Left lobe of liver (tissue), 2 donors: ENCODE measurements at regions not wholly inside any gene's neighbourhood (a gene's known extent, or its start where the extent isn't known, plus 50 kb on each side); places are given as distances from the start of the nearest gene placed in this dataset.
"Not testable (repeated sequence)": the region's sequence is repeated elsewhere in the genome, so short reads cannot be mapped to it uniquely, and the experiment has no call there.

ENCODE experiments used
- ATAC-seq: fragments of 200-7000 bp; cut with Tn5 transposase; one replicate; pipeline ENCODE4 v1.9.1; 2020; ENCODE audit warnings: mild to moderate bottlenecking, moderate library complexity
- DNase-seq: peaks from one replicate; pipeline ENCODE4 v3.0.0-alpha.2; 2020; ENCODE audit warnings: low spot score
- donor health status: DM: no; HTN: no; CAD: no; lungs with moderate emphysema.
- donor health status: DM: no; HTN: yes; CAD: no.

GRCh38 chr2:205867371-205867770, 185.1 kb downstream of the NRP2 start:
- ATAC-seq (no peak), DNase-seq (no peak)

GRCh38 chr2:205865905-205866441, 183.7 kb downstream of the NRP2 start:
- ATAC-seq: no peak
- DNase-seq: no peak

DNA sequence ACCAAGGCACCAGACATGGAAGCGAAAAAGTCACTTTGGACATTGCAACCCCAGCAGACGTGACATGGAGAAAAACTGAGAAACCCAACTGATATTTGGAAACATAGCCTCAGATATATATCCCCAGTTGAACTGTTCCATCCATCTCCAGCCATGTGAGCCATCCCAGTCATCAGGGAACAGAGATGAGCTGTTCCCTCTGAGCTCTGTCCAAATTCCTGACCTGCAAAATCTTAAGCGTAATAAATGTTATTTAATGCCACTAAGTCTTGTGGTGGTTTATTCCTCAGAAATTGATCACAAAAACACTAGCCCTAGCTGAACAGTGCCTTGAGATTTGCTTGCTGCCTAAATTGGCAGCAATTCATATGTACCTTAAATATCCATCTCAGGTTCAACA, 182.8 kb downstream of the NRP2 start:
- no peak for ATAC-seq
- DNase-seq: no peak

DNA sequence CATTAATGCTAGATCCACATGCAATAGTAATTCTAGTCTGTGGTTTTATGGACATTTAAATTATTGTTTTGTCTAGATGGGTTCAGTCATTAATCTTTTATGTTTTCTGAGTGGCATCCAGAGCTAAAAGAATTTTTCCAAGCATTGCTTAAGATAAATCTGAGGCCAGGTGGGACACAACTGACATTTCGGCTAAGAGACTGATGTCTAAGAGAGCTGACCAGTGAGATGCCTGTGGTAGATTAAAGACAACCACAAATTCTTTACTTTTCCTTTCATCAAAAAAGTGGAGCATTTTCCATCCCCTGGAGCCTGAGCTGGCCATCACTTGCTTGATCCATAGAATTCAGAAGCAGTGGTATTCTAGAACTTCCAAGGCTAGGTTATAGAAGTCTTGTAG, 182.2 kb downstream of the NRP2 start:
- no peak for ATAC-seq
- DNase-seq: no peak

DNA sequence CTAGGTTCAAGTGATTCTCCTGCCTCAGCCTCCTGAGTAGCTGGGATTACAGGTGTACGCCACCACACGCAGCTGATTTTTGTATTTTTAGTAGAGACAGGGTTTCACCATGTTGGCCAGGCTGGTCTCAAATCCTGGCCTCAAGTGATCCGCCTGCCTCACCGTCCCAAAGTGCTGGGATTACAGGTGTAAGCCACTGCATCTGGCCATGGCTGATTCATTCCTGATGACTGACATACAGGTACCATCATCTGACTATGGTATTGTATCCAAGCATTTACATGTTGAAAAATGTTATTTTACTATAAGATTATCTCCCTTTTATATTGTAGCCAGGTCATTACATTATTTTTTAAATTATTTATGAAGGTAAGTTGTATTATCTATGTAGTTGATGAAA, 180.5 kb downstream of the NRP2 start:
- DNase-seq, ATAC-seq: not testable (repeated sequence)

DNA sequence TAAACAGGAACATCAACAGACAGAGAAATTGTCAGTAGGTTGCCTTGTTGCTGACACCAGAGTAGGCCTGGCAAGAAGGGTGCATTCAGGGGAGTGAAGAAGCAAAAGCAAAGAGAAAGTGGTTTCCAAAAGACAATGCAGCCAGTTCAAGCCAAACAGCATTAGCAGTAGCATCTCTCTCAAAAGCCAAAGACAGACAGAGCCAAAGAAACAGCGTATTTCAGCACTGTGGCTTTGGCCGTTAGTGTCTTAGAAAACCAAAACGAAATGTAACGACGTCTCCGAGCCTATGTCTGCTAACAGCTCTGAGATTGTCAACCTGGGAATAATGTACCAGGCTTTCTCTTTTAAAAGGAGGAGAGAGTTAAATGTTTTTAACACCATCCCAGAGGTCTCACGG, 178.6 kb downstream of the NRP2 start:
- no peak for DNase-seq
- ATAC-seq: no peak

GRCh38 chr2:205860181-205860580, 177.9 kb downstream of the NRP2 start:
- ATAC-seq: no peak

DNA sequence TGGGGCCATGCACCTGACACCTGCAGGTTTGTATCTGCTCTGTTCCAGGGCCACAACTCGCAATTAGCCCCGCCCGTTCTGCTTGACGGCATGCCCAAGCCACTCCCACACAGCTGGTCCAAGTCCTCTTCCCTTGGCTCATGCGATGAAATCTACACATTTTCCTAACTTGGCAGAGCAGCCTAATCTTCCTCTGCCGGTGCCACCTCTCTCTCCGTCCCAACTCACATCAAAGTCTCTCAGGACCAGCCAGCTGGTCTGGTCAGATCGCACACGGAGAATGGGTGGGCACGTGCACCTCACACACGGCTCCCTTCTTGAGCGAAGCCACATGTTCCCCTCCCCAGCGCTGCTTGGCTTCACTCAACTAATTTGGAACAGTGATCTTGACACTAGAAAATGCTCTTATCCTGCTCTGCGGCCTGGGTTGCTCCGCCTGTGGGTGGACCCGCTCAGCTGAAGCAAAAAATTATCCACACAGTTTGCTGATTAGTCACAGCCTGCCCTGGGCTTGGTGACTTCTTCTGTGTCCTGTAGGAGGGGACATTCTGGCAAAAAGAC, 176.7 kb downstream of the NRP2 start:
- ATAC-seq (no peak), DNase-seq (no peak)

More at GRCh38 chr2:205860181-205860580, 177.9 kb downstream of the NRP2 start:
- DNase-seq: no peak

GRCh38 chr2:205858275-205858674, 176.0 kb downstream of the NRP2 start:
- DNase-seq: no peak
- no peak for ATAC-seq

- no peak for ATAC-seq
- no peak for DNase-seq
Measured at GRCh38 chr2:205857520-205858237, 175.4 kb downstream of the NRP2 start.

DNA sequence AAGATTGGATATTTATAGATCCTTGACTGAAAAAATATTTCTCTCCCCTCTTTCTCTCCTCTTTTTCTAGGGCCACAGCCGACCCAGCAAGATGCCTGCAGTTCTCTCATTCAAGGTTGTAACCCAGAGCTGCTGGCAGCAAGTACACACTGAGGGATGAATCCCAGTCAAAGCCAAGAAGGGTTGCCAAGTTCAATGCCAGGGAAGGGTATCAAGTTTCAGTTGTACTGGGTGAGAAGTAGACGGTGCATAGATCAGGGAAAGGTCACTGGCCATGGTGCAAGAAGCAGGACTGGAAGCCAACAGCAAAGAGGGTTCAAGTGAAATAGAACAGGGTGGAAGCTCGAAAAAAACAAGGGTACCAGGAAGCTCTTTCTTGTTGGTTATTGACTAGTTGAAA, 170.2 kb downstream of the NRP2 start:
- ATAC-seq: peak; percentile 98
- DNase-seq: peak; percentile 82

- no peak for DNase-seq
- no peak for ATAC-seq
Measured at GRCh38 chr2:205850611-205851010, 168.3 kb downstream of the NRP2 start.

DNA sequence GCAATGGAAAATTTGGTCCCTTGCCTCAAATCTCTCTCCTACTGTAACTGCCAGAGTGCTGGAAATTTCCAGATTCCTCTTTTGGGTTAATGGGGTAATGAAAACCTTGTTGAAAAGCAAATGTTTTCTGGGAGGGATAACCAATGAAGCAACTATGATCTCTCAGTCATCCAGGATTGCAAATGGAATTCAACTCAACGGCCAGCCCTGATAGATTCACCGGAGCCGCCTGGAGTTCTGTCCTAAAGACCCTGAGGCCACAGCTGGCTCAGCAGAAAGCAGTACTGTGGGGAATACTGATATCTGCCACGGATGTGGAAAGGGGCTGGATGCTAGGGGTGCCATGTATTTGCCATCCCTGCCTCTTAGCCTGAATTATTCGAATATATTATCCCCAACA, 167.8 kb downstream of the NRP2 start:
- no peak for DNase-seq
- ATAC-seq: no peak

DNA sequence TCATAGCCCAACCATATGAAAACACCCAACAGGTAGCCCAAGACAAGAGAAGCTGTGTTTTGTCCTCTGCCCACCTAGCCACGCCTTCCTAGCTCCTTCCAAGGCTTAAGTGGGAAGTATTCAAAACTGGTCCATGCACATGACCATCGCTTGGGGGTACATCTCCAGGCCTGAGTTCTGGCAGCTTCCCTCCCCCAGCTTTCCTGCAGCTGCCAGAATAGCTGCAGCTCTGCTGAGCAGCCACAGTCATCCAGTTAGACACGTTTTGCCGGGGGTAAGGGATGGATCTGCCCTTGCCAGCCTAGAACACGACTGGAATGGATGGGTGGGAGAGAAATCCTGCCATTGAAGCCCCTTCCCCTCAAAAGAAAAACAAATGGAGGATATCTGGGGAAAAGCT, 166.8 kb downstream of the NRP2 start:
- no peak for DNase-seq
- no peak for ATAC-seq

- ATAC-seq (no peak), DNase-seq (no peak)
Measured at GRCh38 chr2:205848601-205849000, 166.3 kb downstream of the NRP2 start.
